ENCODE measurements at regions not wholly inside any gene's neighbourhood (a gene's known extent, or its start where the extent isn't known, plus 50 kb on each side); places are given as distances from the start of the nearest gene placed in this dataset.

DNA sequence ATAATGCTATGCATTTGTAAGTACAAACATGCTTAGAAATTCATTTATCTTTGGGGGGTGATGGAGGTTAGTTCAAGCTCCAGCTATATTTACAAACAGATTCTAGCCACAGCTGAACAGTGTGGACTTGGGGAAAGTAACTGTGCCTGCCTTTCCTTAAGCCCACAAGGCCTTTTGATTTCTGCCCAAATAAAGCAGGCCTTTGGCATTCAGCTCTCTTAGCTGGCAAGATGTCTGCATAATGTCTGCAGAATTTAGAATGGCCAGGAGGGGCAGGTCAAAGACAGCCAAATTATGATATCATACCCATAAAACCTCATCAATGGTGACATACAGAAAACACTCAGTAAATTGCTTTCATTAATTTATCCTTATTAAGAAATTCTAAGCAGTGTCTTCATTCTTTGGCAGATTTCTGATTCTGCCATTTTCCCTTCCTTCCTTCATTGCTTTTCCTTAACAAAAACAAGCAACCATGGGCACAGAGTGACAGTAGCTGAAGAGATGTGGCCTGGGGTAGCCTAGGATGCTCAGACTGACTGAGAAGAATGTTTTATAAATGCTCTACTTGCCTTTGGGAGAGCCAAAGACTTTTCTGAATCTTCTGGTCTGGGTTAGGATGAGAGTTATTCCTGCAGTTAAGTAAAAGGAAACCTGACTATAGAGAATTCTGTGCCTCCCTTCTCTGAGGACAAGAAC is 538.7 kb upstream of the NR3C2 start:
- TF ChIP-seq, protein P1, sequence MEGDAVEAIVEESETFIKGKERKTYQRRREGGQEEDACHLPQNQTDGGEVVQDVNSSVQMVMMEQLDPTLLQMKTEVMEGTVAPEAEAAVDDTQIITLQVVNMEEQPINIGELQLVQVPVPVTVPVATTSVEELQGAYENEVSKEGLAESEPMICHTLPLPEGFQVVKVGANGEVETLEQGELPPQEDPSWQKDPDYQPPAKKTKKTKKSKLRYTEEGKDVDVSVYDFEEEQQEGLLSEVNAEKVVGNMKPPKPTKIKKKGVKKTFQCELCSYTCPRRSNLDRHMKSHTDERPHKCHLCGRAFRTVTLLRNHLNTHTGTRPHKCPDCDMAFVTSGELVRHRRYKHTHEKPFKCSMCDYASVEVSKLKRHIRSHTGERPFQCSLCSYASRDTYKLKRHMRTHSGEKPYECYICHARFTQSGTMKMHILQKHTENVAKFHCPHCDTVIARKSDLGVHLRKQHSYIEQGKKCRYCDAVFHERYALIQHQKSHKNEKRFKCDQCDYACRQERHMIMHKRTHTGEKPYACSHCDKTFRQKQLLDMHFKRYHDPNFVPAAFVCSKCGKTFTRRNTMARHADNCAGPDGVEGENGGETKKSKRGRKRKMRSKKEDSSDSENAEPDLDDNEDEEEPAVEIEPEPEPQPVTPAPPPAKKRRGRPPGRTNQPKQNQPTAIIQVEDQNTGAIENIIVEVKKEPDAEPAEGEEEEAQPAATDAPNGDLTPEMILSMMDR (optimal IDR thresholded peaks at IDR 0.05 in 1 of 3, IDR thresholded peaks at IDR 0.05 in 1 of 3, conservative IDR thresholded peaks at IDR 0.05 in 1 of 3; ENCODE audit: extremely low read depth in 1 of 3, insufficient read depth in 2 of 3, low read length in 3 of 3) = no peak
- TF ChIP-seq EZH2 (IDR thresholded peaks at IDR 0.05; ENCODE audit: low read length) = no peak
